ENCODE measurements at regions not wholly inside any gene's neighbourhood (a gene's known extent, or its start where the extent isn't known, plus 50 kb on each side); places are given as distances from the start of the nearest gene placed in this dataset.

- H4K20me1 ChIP-seq (replicated peaks; ENCODE audit: insufficient read depth), result no peaks in the 10 kb centered on the region
- H3K36me3 Mint-ChIP-seq (ENCODE audit: low read depth), result no peaks in the 10 kb centered on the region
- H3K4me1 Mint-ChIP-seq, result no peaks in the 10 kb centered on the region
- H3K4me2 ChIP-seq, result no peak overlapping the region
- peaks cover 1% of the 10 kb centered on the region for H3K27me3 Mint-ChIP-seq (ENCODE audit: insufficient read depth, low read depth, poor library complexity)
- no peak overlapping the region for H3K27ac Mint-ChIP-seq
- H3K36me3 ChIP-seq (ENCODE audit: insufficient read depth), result no peaks in the 10 kb centered on the region
- H3K4me3 Mint-ChIP-seq, result no peak overlapping the region
- ATAC-seq, result no peak
- H3K27me3 ChIP-seq (ENCODE audit: insufficient read depth), result no peaks in the 10 kb centered on the region
- H3K27ac ChIP-seq (ENCODE audit: low read depth), result no peak overlapping the region
- no peaks in the 10 kb centered on the region for H3F3A ChIP-seq (replicated peaks; ENCODE audit: low read depth)
- no peak for TF ChIP-seq ZNF114 (CRISPR knock-in tag; IDR thresholded peaks at IDR 0.05)
- no peak for TF ChIP-seq EZH2phosphoT487 (IDR thresholded peaks at IDR 0.05; ENCODE audit: unreplicated experiment)
- TF ChIP-seq, protein P1, sequence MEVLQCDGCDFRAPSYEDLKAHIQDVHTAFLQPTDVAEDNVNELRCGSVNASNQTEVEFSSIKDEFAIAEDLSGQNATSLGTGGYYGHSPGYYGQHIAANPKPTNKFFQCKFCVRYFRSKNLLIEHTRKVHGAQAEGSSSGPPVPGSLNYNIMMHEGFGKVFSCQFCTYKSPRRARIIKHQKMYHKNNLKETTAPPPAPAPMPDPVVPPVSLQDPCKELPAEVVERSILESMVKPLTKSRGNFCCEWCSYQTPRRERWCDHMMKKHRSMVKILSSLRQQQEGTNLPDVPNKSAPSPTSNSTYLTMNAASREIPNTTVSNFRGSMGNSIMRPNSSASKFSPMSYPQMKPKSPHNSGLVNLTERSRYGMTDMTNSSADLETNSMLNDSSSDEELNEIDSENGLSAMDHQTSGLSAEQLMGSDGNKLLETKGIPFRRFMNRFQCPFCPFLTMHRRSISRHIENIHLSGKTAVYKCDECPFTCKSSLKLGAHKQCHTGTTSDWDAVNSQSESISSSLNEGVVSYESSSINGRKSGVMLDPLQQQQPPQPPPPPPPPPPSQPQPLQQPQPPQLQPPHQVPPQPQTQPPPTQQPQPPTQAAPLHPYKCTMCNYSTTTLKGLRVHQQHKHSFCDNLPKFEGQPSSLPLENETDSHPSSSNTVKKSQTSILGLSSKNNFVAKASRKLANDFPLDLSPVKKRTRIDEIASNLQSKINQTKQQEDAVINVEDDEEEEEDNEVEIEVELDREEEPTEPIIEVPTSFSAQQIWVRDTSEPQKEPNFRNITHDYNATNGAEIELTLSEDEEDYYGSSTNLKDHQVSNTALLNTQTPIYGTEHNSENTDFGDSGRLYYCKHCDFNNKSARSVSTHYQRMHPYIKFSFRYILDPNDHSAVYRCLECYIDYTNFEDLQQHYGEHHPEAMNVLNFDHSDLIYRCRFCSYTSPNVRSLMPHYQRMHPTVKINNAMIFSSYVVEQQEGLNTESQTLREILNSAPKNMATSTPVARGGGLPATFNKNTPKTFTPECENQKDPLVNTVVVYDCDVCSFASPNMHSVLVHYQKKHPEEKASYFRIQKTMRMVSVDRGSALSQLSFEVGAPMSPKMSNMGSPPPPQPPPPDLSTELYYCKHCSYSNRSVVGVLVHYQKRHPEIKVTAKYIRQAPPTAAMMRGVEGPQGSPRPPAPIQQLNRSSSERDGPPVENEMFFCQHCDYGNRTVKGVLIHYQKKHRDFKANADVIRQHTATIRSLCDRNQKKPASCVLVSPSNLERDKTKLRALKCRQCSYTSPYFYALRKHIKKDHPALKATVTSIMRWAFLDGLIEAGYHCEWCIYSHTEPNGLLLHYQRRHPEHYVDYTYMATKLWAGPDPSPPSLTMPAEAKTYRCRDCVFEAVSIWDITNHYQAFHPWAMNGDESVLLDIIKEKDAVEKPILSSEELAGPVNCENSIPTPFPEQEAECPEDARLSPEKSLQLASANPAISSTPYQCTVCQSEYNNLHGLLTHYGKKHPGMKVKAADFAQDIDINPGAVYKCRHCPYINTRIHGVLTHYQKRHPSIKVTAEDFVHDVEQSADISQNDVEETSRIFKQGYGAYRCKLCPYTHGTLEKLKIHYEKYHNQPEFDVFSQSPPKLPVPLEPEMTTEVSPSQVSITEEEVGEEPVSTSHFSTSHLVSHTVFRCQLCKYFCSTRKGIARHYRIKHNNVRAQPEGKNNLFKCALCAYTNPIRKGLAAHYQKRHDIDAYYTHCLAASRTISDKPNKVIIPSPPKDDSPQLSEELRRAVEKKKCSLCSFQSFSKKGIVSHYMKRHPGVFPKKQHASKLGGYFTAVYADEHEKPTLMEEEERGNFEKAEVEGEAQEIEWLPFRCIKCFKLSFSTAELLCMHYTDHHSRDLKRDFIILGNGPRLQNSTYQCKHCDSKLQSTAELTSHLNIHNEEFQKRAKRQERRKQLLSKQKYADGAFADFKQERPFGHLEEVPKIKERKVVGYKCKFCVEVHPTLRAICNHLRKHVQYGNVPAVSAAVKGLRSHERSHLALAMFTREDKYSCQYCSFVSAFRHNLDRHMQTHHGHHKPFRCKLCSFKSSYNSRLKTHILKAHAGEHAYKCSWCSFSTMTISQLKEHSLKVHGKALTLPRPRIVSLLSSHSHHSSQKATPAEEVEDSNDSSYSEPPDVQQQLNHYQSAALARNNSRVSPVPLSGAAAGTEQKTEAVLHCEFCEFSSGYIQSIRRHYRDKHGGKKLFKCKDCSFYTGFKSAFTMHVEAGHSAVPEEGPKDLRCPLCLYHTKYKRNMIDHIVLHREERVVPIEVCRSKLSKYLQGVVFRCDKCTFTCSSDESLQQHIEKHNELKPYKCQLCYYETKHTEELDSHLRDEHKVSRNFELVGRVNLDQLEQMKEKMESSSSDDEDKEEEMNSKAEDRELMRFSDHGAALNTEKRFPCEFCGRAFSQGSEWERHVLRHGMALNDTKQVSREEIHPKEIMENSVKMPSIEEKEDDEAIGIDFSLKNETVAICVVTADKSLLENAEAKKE (CRISPR knock-in tag; IDR thresholded peaks at IDR 0.05), result no peak
- TF ChIP-seq JUNB (IDR thresholded peaks at IDR 0.05; ENCODE audit: unreplicated experiment), result no peak
- TF ChIP-seq CREB1 (CRISPR knock-in tag; IDR thresholded peaks at IDR 0.05; ENCODE audit: low read depth), result no peak
- TF ChIP-seq ZNF331 (CRISPR knock-in tag; IDR thresholded peaks at IDR 0.05; ENCODE audit: low read depth), result no peak
- TF ChIP-seq NANOG (IDR thresholded peaks at IDR 0.05; ENCODE audit: borderline replicate concordance), result no peak
- no peak for TF ChIP-seq POLR2AphosphoS5 (IDR thresholded peaks at IDR 0.05; ENCODE audit: low read depth)
- no peak for TF ChIP-seq EZH2 (IDR thresholded peaks at IDR 0.05; ENCODE audit: low read depth, unreplicated experiment)
- no peak for TF ChIP-seq CTCF (conservative IDR thresholded peaks at IDR 0.05; ENCODE audit: low read depth in 2 of 2)
- no peak for TF ChIP-seq REST (IDR thresholded peaks at IDR 0.05; ENCODE audit: unreplicated experiment)
- no peak for TF ChIP-seq STAT1 (IDR thresholded peaks at IDR 0.05; ENCODE audit: unreplicated experiment)
- TF ChIP-seq ETS1 (IDR thresholded peaks at IDR 0.05), result no peak
- H3K9me3 Mint-ChIP-seq, result no peaks in the 10 kb centered on the region
- H2AFZ ChIP-seq, result no peak overlapping the region
- H3K4me1 ChIP-seq (ENCODE audit: insufficient read depth), result no peaks in the 10 kb centered on the region
- no peaks in the 10 kb centered on the region for H3K79me2 ChIP-seq (replicated peaks; ENCODE audit: insufficient read depth)
- H3K9me2 ChIP-seq (ENCODE audit: insufficient read depth), result no peaks in the 10 kb centered on the region
- no peak overlapping the region for H3K4me3 ChIP-seq
- no peak for DNase-seq (ENCODE audit: low spot score)
These were observed 1637.0 kb downstream of the EFNB2 start for GRCh38 chr13:104898484-104898883.

Data from GM23338 (cell line).